Activated T-cell treated with anti-CD3 and anti-CD28 coated beads, Interleukin-2, amount 50 U/mL, for 48 hours (primary cell): ENCODE measurements at regions not wholly inside any gene's neighbourhood (a gene's known extent, or its start where the extent isn't known, plus 50 kb on each side); places are given as distances from the start of the nearest gene placed in this dataset.
A peak's percentile ranks its signal among the peaks of the same experiment; 100 is the strongest.

Experiments
- DNase-seq, 2 experiments: peaks; one replicate each; pipeline ENCODE4 v3.0.0-alpha.2; 2020

DNA sequence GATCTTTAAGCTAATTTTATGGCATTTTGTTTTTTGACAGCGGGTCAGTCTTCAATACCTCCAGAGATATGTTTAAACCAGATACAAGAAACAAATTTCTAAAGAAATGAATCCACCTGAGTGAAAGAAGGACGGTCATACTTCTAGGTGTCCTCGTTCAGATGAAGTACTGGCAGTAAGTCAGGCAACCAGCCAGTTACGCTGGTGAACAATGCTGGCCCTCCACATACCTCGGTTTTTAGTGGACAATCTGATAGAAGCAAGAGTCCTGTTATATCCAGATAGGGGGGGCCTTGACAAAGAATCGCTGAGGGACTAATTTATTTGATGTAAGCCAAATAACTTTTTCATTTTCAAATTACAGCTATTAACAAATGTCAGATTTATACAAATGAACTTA is 266.4 kb upstream of the KLF14 start:
- no peak for DNase-seq

DNA sequence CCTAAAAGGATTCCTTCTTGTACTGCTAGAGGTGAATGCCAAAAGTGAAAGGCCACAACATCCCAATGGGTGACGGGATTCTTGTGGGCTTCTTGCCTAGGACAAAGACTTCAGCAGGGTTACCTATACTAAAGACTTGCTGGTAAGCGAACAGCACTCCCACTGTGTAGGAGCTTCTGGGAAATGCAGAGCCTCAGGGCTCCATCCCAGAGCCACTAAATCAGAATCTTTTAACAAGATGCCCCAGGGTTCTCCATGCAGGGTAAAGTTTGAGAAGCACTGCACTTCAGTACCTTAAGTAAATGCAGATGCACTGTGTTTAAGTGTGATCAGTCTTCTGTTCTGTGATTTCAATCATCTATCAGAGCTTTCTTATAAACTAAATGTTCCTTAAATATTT is 266.9 kb upstream of the KLF14 start:
- no peak for DNase-seq

DNA sequence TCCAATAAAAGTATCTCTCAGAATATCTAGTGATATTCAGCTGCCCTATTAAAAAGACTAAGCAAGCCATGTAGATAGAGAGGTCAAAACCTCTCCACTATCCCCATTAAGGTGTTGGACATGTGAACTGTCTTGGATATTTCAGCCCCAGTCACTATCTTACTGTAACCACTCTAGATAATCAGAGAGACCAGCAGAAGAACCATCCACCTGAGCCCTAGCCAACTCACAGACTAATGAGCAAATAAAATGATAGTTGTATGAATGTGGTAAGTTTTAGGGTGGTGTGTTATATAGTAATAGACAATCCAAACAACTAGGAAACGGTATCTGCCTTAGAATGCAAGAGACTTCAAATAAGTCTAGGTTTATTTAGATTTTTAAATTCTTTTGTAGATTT is 268.6 kb upstream of the KLF14 start:
- DNase-seq, result no peak

DNA sequence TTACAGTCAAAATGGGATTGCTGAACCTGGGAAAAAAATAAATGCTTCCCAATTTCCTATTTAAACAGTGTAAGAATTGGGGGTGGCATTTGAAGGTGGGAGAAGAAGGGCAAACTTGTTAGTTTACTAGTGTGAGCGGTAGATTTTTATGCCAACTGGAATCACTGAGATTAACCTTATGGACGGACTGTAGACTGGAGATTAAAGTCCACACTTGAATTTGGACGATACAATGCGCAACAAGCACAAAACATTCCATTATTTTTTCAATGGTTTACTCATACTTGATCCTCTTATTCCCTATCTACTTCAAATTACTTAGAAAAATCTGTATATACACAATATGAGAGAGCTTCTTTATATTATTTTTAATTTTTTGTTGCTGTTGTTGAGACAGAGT is 269.6 kb upstream of the KLF14 start:
- DNase-seq, result no peak

DNA sequence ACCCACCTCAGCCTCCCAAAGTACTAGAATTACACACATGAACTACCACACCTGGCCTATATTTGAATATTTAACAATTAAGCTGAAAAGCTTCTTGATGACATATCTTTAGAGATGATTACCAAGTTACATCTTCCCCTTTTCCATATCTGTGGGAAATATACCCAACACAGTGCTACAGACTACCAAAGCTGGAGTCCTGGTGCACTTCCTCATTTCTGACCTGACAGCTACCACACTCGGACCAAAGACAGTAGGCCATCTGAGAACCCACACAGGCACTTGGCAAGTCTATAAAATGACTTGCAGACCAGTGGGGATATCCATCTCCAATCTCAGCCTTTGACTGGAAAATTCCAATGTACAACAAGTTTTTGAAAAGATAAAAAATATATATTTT is 270.4 kb upstream of the KLF14 start:
- DNase-seq, result no peak

DNA sequence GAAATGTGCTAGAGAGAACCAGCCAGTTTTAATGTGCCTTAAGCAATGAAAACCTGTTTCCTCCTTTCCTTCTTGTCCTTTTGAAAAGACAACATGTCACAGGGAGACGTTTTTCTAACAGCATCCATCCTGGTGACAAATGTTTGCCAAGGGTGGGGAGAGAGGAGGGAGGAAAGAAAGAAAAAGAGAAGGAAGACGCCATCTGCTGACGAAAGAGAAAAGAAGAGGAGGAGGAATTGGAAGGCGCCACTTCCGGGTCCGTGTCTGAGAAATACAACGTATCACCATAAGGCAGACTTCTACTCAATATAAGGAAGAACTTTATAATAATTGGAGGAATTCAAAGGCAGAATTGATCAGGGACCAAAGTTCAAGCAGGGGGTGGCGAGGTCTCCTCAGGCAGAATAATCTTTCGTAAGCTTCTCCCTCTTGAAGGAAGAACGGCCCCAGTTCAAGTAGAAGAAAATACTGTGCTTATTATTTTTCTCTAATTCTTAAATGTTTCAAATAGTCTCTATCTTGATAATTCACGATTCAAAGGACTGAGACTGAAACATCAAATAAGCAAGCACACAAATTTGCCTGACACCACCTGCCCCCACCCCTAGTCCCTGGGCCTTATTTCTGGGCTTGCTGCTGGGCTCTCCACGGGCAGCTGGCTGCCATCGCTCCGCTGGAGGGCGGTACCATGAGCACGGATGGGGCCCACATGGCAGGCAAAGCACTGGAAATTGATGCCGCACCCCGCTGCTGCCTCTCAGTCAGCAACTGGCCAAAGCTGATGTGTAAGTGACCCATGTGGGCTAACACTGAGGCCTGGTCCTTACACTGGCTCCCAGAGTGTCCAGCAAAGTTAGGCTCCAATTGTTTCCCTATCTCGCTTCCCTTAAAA is 273.7 kb upstream of the KLF14 start:
- peak; percentile 69 to 74 for DNase-seq

DNA sequence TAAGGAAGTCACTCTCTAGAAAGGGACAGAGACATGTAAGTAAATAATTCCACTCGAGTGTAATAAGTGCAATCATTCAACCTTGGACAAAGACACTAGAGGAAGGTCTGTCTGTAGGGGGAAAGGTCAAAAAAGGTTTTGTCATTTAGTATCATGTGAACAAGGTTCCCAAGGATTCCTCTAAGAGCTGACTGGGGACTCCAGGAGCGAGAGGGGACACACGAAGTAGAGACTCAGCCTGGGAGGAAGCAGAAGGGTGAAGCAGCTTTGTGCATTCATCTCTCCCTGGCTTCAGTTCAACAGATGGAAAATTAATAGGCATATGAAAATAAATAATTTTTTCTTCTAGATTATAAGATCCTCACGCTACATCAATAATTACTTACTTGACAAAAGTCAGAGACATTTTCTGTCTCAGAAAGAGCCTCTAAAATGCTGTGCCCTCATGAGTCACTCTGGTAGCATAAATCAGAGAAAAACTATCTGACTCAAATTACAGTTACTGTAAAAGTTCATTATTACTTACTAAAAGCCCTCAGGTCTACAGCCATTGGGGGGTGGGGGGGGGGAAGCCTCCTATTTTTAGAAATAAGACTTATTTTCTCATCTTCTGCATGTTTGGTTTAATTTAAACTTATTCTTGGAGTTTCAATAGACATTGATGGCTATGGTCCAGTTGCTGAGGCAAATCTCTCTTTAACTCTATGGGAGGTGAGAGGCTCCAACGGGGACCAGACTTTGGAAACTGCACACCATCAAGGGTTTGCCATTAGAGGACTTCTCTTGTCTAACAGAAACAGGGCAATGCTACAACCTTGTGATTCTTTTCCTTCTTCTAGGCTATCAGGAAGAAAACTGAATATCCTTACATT is 275.1 kb upstream of the KLF14 start:
- no peak for DNase-seq

DNA sequence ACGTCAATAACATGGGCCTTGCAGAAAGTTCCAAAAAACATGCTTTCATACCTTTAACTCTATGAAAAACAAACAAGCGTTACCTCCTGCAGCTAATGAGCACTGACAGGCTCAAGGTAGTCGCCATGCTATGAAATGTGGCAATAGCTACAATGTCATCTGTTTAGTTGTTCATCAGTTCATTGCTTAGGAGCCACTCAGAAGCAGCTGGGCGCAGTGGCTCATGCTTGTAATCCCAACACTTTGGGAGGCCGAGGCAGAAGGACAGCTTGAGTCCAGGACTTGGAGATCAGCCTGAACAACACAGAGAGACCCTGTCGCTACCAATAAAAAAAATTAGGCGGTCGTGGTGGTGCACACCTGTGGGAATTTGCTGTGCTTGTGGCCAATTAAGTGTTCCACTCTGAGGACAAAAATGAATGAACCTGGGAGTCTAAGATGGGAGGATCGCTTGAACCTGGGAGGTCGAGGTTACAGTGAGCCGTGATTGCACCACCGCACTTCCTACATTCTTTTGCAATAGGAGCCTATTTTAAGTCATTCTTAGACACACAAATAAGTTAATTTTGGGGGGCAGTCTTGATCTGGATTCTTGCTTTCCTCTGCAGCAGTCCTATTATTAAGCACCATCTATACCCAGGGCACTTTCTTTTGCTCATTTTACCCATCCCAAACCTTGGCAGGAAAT is 276.2 kb upstream of the KLF14 start:
- DNase-seq, result peak in 1 of 2 experiments; percentile 39

DNA sequence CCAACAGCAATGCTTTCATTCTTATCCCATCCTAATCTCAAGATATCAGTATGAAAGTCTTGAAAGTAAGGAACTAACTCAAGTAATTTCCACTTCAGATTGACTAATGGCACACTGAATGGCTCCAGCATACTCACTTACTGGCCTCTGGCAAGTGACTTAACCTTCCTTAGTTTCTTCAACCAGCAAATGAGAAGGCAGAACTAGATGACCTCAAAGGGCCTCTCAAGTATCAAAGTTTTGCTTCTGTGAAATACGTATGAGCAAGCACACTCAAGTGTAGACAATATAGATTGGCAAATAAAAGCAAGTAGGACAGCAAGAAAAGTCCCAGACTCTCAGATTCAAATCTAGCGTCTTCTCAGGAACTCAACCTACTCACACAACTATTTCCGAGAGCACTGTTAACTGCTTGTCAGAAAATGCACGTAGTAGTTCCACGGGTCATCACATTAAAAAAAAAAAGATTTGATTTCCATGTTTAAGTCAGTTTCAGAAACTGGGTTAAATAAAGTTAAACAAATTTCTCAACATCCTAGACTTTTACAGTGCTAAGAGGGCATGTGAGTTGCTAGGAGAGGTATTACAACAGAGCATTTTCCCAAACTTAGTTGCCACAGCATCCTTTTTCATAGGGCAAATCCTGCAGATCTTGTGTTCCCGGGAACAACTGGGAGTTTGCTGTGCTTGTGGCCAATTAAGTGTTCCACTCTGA is 276.9 kb upstream of the KLF14 start:
- DNase-seq, result peak in 1 of 2 experiments; percentile 24

DNA sequence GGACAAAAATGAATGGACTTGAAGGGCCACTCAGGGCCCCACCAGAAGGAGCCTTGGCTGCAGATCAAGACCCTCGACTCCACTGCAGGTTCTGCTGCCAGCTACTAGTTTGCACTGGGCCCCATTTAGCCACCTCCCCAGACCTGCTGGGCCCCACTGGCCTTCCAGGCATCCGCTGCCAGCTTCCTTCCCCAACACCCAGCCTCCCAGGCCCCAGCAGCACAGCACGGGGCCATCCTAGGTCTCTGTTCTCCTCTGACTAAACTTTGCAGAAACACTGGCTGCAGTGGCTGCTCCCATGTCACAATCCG is 277.4 kb upstream of the KLF14 start:
- peak; percentile 65 to 69 for DNase-seq

DNA sequence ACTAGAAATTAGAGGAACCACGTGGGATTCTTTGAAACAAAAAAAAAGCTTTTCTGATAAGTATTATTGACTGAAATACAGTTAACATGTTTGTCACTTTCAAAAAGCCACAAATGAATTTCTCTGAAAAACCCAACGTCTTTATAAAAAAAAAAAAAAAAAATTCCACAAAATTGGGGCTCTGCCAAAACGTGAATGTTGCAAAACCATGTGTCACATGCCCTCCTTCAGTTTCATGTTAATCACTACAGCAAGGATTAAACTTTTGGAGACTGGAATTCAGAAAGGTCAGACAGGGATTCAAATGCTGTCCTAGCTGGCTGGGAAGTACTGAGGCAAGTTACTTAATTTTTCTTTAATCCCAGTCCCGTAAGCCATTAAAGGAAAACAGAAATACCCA is 278.0 kb upstream of the KLF14 start:
- peak in 1 of 2 experiments; percentile 22 for DNase-seq

DNA sequence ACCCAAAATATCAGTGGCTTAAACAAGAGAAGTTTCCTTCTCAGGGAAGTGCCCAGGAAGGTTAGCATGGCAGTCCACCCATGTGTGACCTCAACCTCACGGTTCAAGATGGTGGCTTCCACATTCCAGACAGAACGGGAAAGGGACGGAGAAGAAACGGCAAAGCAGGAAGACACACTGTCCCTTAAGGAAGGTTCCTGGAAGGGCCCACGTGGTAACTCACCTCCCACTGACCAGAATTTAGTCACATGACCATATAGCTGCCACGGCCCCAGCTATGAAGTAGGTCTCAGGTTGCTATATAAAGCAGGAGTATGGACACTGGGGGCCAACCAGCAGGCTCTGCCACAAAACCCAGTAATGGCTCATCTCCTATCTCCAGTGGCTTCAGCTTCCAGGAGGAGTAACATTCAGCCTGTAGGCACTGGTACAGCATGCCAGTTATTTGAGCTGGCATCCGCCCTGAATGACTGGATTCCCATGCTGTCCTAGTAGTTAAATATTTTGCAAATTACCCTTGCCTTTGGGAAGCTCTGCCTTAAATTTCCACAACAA is 278.5 kb upstream of the KLF14 start:
- no peak for DNase-seq

DNA sequence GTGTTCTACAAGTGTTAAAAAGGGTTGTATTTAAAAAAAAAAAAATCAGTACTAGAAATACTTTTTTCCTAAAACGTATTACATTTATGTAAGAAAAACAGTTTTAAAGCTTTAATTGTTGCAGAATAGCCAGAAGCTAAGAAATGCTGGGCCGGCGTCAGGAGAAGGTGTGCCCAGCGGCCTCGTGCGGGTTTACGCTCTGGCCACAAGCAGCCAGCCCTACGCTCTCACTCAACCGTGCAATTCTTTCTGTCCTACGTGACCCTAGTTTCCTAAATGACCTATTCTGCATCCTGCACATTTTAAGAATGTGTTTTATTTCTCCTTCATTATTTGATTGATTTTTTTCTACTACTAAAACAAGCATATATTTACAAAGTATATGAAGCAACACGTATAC is 279.7 kb upstream of the KLF14 start:
- DNase-seq, result no peak

DNA sequence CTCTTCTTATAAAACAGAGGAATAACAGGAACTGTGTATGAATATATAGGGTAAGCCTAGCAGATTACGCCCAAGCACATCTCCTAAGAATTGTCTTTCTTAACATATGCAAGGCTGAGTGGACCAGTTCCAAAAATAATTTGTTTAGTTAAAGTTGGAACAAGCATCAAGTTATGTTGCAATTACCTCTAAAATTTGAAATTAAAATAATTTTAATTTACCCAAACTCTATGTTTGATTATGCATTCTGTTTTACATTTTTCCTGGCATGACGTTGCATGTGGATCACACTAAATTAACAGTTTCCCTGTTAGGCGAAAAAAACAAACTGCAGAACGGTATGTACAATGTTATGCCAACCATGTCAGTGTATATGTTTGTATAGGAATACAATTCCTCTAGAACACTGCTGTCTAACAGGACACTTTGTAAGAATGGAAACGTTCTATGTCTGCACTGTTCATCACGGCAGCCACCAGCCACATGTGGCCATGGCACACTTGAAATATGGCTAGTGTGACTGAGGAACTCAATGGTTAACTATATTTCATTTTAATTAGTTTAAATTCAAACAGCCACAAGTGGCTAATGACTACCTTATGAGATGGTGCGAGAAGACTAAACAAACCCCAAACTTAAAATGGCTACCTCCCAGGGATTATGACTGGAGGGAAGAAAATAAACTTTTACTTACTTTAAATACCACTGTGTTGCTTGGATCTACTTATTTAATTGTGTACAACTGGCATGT is 281.1 kb upstream of the KLF14 start:
- DNase-seq, result no peak

DNA sequence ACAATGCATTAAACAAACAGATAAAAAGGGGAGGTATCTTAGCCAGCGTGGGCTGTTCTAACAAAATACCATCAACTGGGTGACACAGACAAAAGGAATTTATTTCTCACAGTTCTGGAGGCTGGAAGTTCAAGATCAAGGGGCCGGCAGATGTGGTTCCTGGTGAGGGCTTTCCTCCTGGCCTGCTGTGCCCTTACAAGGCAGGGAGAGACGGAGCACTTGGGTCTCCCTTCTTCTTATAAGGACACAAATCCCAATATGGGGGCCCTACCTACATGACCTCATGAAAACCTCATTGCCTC is 281.6 kb upstream of the KLF14 start:
- no peak for DNase-seq

DNA sequence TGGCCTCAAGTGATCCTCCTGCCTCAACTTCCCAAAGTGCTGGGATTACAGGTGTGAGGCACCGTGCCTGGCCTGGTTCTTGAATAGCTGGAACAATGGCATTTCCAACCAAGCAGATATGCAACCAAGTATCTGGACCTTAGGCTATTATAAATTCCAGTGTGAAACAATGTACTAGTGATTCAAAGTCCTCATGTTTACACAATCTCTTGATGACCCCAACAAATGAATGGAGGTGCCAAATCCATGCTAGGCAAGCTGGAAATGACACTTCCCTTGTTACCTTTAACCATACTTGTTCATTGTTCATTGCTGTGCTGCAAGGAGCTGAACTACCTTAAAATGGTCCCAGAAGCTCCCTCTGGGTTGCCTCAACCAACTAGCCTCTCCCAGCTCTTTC is 282.2 kb upstream of the KLF14 start:
- no peak for DNase-seq

DNA sequence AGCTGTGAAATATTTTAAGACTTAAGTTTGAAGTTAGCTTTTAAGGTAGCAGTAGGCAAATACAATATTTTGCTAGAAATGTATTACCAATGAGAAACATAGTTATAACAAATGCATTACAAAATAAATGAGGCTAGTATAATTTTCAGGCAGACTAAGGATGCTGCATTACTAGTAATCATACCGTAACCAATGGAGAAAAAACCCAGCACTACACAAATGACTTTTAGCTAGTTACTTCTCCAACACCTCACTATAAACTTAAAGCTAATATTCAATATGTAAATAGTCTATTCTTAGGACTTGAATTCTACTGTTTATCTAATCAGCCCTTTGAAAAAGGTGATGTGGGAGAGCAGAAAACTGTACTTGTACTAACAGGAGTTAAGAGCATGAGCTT is 285.3 kb upstream of the KLF14 start:
- DNase-seq, result no peak

DNA sequence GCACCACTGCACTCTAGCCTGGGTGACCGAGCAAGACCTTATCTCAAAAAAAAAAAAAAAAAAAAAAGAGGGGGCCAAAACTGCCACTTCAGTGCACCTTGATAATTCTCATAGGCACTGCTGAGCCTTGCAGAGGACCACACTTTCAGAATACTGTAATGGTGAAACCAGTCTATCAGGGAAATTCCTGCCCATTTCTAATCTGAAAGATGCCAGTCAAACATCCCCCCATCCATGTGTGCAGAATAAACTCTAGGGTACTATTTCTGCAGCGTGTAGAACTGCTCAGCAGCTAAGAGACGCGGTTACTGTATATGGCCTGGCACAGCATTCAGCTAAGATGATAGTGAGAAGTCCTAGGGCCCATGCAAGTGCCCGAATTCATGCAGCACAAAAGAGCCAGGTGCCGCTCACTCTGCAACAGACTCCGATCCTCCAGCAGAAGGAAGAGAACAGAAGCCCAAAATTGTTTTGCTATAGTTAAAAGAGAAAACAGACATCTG is 286.8 kb upstream of the KLF14 start:
- DNase-seq, result peak in 1 of 2 experiments; percentile 32

DNA sequence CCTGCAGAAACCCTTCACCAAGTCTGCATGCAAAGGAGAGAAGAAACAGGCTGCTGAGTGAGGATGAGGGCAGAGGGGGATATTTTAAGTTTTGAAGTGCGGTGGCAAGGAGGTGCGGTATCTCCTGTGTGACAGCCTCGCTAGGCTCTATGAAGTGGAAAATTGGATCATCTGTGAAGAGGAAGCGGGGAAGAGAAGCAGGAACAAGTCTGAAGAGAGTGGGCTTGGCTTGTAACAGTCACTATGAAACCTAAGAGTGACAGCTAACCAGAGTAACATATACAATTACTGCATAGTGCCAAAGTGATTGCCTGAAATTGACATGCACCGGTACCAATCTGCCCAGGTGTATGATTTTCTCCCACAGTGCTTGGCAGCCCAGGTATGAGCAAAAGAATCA is 287.5 kb upstream of the KLF14 start:
- DNase-seq, result no peak

DNA sequence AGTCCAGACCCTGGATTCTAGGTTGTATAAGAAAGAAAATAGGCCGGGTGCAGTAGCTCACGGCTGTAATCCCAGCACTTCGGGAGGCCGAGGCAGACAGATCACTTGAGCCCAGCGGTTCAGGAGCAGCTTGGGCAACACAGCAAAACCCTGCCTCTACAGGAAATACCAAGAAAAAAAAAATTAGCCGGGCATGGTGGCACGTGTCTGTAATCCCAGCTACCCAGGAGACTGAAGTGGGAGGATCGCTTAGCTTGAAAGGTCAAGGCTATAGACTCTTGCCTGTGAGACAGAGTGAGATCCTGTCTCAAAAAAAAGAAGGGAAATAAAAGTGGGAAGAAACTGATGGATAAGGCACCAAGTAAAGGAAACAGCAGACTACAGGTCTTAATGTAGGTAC is 287.9 kb upstream of the KLF14 start:
- no peak for DNase-seq

DNA sequence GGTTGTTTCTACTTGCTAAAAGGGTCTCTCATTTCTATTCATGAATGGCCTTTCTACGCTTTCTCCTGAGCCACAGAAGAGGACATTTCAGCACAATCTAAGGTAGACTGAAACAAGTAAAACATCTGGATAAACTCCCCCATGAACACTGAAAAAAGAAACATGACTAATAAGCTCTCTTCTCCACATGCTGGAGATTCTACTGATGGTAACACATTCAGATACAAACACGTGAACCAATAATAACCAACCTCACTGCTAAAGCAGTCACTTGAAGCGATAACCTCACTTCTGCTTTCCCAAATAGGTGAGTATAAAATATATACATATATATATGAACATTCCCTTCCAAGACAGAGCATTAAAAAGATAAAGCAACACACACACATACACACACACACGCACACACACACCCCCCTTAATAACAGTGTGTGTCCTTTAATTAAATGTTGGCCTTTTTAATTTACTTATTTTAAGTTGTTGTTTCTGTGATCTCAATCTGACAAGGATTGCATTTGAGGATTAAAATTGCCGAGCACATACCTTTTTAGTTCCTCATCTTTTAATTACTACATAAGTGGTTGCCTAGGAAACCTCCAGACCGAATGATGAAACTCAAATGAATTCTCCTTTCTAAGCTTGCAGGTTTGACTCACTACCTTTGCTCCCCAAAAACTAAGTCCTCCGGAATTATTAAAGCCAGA is 292.4 kb upstream of the KLF14 start:
- no peak for DNase-seq
